Prostate gland (tissue), 2 donors: ENCODE measurements at regions not wholly inside any gene's neighbourhood (a gene's known extent, or its start where the extent isn't known, plus 50 kb on each side); places are given as distances from the start of the nearest gene placed in this dataset.

ENCODE experiments used
- POLR2A ChIP-seq: fragments of 450-650 bp; IDR thresholded peaks from one replicate; pipeline ENCODE4 v1.6.1; 2016; ENCODE audit warnings: antibody characterized with exemption, mild to moderate bottlenecking
- POLR2AphosphoS5 ChIP-seq: sonication (generic); formaldehyde crosslinking; IDR thresholded peaks from one replicate; pipeline ENCODE4 v1.6.1; 2017; ENCODE audit warnings: antibody characterized with exemption
- TF ChIP-seq, protein P1 (sequence below), 4 experiments: fragments of 200-600 bp in 2 of 4; fragments of 450-650 bp in 2 of 4; sonication (generic) in 2 of 4; IDR thresholded peaks; 1 replicate in 3 of 4; 2 replicates in 1 of 4; pipeline ENCODE4 v1.5.1; 2016 to 2019; ENCODE audit warnings: antibody characterized with exemption in 4 of 4, mild to moderate bottlenecking in 2 of 4, moderate library complexity in 2 of 4

DNA sequence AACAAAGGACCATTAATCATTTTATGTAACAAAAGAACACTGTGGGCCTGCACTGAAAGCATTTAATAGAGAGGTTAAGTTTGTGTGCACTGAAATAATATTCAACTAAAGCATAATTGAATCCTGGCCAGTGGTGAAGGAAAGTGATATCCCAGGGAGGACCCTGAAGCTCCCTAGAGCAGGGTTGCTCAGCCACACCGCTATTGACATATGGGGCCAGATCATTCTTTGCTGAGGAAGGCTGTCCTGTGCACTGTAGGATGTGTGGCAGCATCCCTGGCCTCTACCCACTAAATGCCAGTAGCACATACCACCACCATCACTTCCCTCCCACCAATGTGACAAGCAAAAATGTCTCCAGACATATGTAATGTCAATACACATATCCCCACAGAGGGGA, 166.1 kb upstream of the MTNR1B start:
- TF ChIP-seq, protein P1, sequence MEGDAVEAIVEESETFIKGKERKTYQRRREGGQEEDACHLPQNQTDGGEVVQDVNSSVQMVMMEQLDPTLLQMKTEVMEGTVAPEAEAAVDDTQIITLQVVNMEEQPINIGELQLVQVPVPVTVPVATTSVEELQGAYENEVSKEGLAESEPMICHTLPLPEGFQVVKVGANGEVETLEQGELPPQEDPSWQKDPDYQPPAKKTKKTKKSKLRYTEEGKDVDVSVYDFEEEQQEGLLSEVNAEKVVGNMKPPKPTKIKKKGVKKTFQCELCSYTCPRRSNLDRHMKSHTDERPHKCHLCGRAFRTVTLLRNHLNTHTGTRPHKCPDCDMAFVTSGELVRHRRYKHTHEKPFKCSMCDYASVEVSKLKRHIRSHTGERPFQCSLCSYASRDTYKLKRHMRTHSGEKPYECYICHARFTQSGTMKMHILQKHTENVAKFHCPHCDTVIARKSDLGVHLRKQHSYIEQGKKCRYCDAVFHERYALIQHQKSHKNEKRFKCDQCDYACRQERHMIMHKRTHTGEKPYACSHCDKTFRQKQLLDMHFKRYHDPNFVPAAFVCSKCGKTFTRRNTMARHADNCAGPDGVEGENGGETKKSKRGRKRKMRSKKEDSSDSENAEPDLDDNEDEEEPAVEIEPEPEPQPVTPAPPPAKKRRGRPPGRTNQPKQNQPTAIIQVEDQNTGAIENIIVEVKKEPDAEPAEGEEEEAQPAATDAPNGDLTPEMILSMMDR (IDR thresholded peaks at IDR 0.05), result no peak
- TF ChIP-seq POLR2AphosphoS5, result no peak
- TF ChIP-seq POLR2A, result no peak
